NCI-H187 (cell line): ENCODE measurements at regions not wholly inside any gene's neighbourhood (a gene's known extent, or its start where the extent isn't known, plus 50 kb on each side); places are given as distances from the start of the nearest gene placed in this dataset.
"Not testable (repeated sequence)": the region's sequence is repeated elsewhere in the genome, so short reads cannot be mapped to it uniquely, and the experiment has no call there.

Experiments
- DNase-seq, 2 experiments: peaks; one replicate each; lab custom pipeline; 2025; lab: John Stamatoyannopoulos, UW

GRCh38 chr2:65605058-65605742, 172.8 kb upstream of the SPRED2 start:
- DNase-seq, result no peak

- no peak for DNase-seq
Measured at GRCh38 chr2:65604246-65604645, 171.8 kb upstream of the SPRED2 start.

- DNase-seq, result no peak
Measured at GRCh38 chr2:65602603-65603235, 170.3 kb upstream of the SPRED2 start.

- DNase-seq, result not testable (repeated sequence)
Measured at GRCh38 chr2:65600871-65601270, 168.5 kb upstream of the SPRED2 start.

- DNase-seq, result not testable (repeated sequence)
Measured at GRCh38 chr2:65600351-65600750, 168.0 kb upstream of the SPRED2 start.

- DNase-seq, result no peak
Measured at GRCh38 chr2:65599693-65600092, 167.3 kb upstream of the SPRED2 start.

GRCh38 chr2:65598996-65599395, 166.6 kb upstream of the SPRED2 start:
- DNase-seq, result no peak

GRCh38 chr2:65598264-65598663, 165.9 kb upstream of the SPRED2 start:
- DNase-seq, result no peak

- DNase-seq, result no peak
Measured at GRCh38 chr2:65595630-65596029, 163.2 kb upstream of the SPRED2 start.

GRCh38 chr2:65594150-65594549, 161.8 kb upstream of the SPRED2 start:
- no peak for DNase-seq

GRCh38 chr2:65589667-65590066, 157.3 kb upstream of the SPRED2 start:
- no peak for DNase-seq

- DNase-seq, result no peak
Measured at GRCh38 chr2:65587779-65588178, 155.4 kb upstream of the SPRED2 start.

GRCh38 chr2:65586516-65586915, 154.1 kb upstream of the SPRED2 start:
- no peak for DNase-seq

- DNase-seq, result no peak
Measured at GRCh38 chr2:65583061-65583460, 150.7 kb upstream of the SPRED2 start.

- DNase-seq, result no peak
Measured at GRCh38 chr2:65582364-65582763, 150.0 kb upstream of the SPRED2 start.

- DNase-seq, result no peak
Measured at GRCh38 chr2:65580824-65581223, 148.4 kb upstream of the SPRED2 start.

GRCh38 chr2:65579506-65580235, 147.3 kb upstream of the SPRED2 start:
- DNase-seq, result no peak

GRCh38 chr2:65577654-65578053, 145.3 kb upstream of the SPRED2 start:
- DNase-seq, result no peak

GRCh38 chr2:65576861-65577601, 144.6 kb upstream of the SPRED2 start:
- DNase-seq, result no peak

GRCh38 chr2:65576278-65576677, 143.9 kb upstream of the SPRED2 start:
- no peak for DNase-seq

GRCh38 chr2:65574993-65575392, 142.6 kb upstream of the SPRED2 start:
- DNase-seq, result no peak

- not testable (repeated sequence) for DNase-seq
Measured at GRCh38 chr2:65568656-65569440, 136.4 kb upstream of the SPRED2 start.
